Activated gamma-delta T cell treated with anti-CD3 and anti-CD28 coated beads, Interleukin-2, amount 50 U/mL, for 16 hours (primary cell): ENCODE measurements at regions not wholly inside any gene's neighbourhood (a gene's known extent, or its start where the extent isn't known, plus 50 kb on each side); places are given as distances from the start of the nearest gene placed in this dataset.

Source experiments
- DNase-seq: peaks from one replicate; pipeline ENCODE4 v3.0.0-alpha.2; 2020; ENCODE audit warnings: low read depth

GRCh38 chr3:59131016-59131766, 81.4 kb upstream of the CFAP20DC start:
- DNase-seq: no peak

- DNase-seq: no peak
These were observed 78.9 kb upstream of the CFAP20DC start for GRCh38 chr3:59128685-59129084.

DNA sequence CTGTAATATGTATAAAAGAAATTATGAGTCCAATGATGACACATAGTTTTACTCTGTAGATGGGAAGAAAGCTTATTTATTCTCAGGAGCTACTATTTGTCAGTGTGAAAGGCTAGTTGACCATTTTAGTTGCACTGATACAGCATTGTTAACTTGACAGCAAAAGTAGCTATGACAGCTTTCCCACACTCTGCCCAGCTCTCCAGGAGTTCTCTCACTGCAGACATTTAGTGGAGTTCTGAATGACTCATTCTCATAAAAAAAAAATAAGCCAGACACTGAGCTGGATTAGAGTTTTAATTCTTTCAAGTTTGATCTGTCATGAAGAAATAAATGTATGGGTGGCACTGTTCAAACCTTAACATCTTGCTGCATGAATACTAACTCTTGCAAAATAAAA, 77.2 kb upstream of the CFAP20DC start:
- no peak for DNase-seq

DNA sequence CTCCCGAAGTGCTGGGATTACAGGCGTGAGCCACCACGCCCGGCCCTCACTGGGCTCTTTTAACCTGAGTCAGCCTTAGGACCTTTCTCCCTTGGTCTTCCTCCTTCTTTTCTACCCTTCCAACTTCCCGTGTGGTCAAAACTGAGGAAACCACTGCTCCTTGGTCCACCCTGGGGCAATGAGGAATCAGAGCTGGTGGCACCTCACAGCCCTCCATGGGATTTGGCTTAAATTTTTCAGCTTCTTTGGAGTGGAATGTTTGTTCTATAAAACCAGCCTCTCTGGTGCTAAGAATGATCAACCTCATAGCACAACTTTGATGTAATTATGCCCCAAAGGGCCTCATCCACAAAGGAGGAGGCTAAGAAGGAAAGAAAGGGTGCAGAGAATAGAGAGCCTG, 76.6 kb upstream of the CFAP20DC start:
- DNase-seq: no peak

DNA sequence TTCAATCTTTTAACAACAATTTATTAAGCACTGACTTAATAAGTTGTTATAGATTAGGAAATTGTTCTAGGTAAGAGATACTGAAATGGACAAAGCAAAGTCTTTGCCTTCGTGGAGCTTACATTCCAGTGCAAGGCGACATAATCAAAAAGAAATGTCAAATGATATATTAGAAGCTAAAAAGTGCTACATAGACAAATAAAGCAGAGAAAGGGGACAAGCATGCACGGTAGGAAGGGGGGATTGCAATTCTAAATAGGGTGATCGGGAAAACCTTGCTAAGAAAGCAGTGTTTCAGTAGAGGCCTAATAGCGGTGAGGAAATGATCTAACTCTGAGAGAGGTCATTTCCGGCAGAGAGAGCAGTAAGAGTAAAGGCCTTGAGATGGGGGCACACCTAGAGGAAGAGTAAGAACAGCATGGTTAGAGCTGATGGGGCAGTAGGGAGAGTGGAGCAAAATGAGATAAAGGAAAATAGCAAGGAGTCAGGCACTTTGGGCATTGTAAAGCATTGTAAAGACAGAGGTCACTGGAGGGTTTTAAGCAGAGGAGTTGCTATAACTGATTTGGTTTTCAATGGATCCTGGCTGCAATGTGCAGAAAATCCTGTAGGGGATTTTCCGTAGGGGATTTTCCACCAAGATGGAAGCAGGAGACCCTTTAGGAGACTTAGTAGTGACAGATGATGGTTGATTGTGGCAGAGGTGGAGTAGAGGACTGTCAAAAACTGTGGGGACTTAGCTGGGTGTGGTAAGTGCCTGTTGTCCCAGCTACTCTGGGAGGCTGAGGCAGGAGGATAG, 71.7 kb upstream of the CFAP20DC start:
- DNase-seq: no peak

- DNase-seq: no peak
These were observed 69.1 kb upstream of the CFAP20DC start for GRCh38 chr3:59118928-59119327.

- no peak for DNase-seq
These were observed 67.6 kb upstream of the CFAP20DC start for GRCh38 chr3:59117396-59117795.

DNA sequence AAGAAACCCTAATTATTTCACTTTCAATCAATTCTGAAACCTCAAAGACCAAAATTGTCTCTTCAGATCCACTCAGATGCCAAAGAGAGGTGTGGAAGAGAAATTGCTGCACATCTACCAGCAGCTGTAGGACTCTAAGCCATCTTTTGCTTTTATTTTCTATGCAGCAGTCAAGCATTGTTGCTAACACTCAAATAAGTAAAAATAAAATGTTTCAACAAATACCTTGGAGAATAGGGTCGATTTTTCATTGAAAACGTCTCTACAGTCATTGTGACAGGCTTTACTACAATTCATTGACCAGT, 66.4 kb upstream of the CFAP20DC start:
- DNase-seq: no peak

DNA sequence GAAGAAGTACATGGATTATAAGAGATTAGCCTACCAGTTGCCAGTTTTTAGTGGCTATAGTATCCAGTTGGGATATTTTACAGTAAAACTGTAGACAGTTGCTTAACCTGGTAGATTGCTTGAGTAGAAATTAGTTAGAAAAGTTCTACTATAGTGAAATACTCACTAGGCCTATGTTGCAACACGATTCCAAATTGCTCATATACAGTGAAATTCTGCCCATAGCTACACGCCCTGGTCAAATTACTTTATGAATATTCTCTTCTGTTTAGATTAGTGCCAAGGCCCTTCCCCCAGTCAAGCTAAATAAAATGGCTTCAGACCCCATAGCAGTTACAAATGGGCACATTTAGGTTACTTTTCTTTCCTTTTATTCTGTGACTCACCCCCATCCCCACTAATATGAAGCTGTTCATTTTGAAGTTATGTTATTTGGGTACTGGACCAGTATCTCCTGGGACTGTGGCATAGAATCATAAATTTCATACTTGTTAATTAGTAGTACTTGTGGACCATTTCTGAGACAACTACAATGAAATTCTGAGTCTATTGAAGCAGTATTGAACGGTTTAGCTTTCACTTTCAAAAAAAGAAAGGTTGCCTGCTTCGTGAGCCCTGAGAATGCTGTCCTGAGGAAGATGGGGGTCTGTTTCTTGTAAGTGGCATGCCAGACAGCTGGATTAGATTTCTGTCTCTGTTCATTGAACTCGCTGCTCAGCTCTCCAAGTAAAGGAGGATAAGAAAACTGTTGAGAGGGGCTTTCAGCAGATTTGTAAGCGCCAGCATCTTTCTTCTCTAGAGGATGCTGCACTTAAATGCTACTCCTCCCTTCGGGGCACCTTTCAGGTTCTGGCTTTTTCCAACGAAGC, 65.8 kb upstream of the CFAP20DC start:
- no peak for DNase-seq

DNA sequence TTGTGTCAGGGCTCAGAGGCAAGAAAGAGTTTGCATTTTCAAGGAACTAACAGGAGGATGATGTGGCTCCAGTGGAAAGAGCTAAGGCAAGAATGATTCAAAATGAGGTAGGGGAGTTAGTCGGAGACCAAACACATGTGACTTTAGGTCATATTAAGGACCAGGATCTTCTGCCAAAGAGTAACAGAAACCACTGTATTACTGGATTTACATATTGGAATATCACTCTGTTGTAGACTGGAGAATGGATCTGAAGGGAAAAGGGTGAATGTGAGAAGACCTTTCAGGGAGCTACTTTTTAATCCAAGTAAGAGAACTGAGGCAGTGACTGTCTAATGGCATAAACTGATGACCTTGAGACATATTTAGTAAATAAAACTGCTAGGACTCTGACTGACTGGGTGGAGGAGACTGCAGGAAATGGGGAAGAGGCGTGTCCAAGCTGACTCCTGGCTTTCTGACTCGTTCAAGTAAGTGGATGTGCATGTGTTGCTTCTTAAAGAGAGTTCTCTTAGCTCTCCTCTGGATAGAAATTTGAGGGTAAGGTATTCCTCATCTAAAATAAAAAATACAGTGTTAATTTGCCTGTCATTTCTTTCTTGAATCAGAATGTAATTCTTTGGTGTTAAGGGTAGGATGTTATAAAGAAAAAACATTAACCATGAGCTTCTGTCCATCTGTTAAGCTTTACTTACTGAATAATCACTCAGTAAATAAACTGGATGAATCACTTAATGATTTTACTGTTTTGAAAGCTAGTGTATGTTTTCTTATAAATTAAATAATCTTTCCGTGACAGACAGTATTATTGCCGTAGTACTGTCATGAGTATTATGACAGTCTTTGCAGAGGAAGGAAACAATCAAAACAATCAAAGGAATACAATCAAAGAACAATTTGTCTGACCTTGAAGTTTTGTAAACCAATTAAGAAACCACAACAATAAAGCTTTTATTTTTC, 58.3 kb upstream of the CFAP20DC start:
- DNase-seq: no peak

DNA sequence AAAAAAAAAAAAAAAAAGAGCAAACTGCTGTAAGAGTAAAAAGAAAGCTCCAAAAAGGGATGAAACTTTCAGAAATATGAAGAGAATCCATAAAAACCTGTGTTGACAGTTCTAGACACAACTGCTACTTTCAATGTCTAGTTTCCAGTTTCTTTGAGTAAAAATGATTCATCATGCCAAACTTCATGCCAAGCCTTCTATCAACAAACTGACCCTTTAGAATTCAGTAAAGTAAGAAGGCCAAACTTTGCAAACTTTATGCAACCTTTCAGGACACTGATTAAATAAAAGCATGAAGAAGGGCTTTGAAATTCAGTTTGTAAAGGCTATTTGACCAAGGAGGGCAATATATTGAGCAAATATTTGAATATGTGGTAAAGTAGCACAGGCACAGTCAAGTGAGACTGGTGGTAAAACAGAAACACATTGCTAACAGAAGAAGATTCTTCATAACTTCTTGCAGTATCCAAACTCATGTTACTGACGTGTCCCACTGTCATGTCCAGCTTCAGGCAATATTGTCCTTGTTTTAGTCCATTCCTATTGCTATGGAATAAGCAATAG, 56.3 kb upstream of the CFAP20DC start:
- no peak for DNase-seq

DNA sequence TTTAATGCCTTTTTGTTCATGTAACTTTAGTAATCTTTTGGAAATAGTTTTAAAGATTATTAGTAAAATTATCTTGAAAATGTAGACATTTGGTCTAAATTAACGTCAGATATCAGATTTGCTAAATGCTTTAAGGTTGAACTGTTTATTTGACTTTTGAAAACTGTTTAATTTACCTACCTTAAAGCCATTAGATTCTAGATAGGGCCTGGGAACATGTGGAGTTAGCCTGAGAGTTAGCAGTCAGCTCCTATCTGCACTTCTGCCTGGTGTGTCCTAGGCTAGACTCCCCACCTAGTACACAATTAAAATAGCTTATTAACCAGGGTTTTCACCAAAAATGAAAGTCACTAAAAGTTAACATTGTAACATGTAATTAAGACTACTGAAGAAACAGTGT, 53.7 kb upstream of the CFAP20DC start:
- no peak for DNase-seq

- no peak for DNase-seq
These were observed 51.5 kb upstream of the CFAP20DC start for GRCh38 chr3:59101231-59101736.
